HG02884 (cell line): ENCODE measurements at regions not wholly inside any gene's neighbourhood (a gene's known extent, or its start where the extent isn't known, plus 50 kb on each side); places are given as distances from the start of the nearest gene placed in this dataset.

Experiments used
- ATAC-seq: cut with Tn5 transposase; IDR thresholded peaks from one replicate; pipeline ENCODE4 v1.9.1; 2021; ENCODE audit warnings: mild to moderate bottlenecking, moderate library complexity; ENCODE audit not compliant: unreplicated experiment

DNA sequence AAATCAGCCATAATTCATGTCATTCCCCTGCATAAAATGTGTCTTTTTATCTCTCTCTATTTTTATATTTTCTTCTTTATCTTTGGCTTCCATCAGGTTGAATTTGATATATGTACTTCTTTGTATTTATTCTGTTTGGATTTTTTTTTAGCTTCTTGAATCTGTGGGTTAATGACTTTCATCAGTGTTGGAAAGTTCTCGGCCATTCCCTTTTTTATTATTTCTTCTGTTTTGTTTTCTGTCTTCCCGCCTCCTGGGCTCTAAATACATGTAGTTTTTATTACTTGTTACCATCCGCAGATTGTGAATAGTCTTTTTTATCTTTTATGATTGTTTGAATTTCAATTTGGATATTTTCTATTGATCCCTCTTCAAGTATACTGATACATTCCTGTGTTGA, 637.5 kb downstream of the NPHP4 start:
- ATAC-seq, result no peak

DNA sequence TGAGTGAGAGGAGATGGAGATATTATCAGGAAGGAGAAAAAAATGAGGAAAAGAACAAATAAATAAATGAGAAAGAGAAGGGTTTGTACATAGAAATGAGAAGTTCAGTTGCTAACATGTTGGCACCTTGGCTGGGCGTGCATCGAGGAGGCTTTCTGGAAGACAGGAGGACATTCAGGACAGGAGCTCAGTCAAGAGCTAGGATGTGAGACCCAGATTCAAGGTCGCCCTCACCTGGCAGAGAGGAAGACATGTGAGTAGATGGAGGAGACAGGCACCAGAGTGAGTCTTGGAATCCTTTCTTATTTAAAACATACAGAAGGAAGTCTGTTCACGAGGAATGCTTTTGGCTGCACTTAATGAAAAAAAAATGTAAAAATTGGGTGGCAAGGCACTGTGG, 640.9 kb downstream of the NPHP4 start:
- ATAC-seq, result no peak

DNA sequence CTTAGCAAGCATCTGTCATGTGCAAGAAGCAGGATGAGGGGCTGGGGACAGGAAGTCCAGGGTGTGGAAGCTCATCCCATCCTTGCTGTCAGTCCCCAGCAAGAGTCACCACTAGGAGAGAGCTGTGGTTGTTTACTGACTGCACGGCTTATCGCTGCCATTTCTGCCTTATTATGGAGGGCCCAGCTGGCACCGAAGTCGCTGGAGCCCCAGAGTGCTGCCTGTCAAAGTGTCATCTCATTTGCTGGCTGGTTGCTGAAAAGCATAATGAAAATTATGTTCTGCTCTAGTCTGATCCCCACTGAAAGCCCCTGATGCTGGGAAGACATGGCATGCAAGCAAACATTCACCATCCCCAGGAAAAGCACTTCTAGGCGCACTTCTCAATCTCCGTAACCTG, 642.7 kb downstream of the NPHP4 start:
- ATAC-seq, result no peak

DNA sequence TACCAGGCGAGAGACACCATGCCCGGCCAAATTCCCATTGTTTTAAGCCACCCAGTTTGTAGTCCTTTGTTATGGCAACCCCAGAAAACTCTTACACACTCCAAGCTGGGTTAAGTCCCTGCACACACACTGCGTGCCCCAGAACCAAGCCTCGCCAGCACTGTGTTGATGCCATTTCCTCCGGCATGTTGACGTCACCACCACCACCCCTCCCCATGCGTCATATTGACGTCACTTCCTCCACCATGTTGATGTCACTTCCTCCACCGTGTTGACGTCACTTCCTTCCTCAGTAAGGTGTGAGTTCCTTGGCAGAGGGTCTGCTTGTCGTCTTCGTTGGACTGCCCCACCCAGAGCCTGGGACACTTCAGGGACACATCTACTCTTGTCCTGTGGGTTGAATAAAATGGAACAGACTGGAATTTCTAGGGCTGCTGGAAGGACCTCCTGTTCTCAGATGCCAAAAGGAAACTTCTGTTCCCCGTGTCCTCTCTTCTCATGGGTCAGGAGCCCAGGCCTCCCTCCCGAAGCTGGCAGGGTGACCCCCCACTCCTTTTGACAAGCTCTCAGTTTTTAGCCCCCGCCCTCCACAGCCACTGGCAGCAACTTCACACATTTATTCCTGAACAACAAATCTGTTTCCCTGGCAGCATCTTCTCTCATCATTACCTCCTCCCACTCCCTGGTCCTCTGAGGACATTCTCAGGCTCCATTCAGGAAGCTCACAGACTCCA, 643.3 kb downstream of the NPHP4 start:
- ATAC-seq, result no peak

DNA sequence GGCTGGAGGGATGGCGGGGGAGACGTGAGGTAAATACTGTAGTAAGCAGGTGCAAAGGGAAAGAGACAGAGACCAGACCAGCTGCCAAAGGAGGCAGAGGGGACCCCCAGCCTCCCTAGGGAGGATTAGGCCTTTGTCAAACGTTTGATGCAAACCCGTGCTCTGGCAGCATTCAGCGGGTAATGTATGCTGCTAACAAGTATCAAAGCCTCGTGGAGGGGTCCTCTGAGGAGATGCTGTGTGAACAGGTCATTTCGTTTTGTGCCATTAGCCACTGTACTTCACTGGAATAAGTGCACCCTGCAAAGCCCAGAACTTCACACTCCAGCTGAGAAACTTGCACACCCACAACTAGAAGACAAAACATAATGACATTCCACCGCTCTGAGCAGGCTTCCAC, 644.5 kb downstream of the NPHP4 start:
- no peak for ATAC-seq

DNA sequence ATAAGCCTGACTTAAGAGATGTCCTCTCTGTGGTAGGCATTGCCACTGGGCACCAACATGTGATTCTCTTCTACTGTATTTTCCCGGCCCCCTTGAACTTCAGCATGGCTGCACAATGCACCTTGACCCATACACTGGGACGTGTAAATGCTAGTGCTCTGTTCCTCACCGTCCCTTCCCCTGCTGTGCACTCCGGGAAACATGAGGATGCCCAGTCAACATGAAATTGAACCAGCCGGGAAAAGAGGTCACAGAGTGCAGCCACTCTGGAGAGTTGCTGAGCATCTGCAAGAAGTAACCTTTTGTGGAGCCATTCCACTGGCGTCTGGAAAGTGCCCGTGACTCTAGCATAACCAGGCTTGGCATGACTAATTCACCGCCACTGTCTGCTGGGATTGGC, 646.7 kb downstream of the NPHP4 start:
- no peak for ATAC-seq

DNA sequence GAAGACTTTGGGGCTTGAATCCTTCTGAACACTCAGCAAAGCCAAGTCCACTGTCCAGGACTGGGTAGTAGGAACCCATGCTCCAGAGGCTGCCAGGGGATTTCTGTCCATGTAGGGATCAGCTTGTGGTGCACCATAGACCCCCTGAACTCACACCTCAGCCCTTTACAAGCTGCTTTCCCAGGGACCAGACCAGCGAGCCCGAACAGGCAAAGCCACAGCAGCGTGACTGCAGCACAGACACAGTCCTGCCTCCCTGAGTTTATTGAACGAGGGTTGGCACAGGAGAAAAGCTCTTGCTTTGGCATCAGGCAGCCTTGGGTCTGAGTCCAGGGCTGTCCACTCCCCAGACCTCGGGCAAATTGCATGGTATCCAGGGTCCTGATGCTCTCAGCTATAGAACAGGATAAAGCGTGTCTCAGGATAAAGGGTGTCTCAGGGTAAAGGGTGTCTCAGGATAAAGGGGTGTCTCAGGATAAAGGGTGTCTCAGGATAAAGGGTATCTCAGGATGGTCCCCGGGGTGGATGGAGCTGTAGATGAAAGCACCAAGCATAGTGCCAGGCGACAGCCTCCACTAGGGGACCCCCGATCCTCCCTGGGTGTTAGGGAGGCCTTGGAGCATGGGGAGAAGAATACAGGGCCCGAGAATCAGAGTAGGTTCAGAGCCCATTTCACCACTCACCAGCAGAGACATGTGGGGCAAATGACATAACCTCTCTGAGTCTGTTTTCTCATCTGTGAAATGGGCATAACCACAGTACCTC, 648.8 kb downstream of the NPHP4 start:
- no peak for ATAC-seq

DNA sequence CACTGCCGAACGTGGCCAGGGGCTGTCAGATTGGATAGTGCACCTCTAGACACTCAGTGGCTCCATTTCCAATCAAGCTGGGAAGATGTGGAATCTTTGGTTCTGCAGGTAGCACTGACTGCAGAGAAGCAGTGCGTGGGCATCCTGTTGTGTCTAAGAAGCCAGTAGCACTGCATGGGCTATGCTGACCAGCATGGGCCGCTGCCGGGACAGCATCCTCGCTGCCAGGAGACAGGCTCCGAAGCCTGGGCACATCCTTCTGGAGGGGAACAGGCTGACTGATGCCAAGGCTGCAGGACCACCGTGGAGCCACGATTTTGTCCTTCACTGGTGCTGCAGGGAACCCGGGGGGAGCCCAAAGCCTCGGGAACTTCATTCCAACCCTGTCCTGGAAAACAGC, 649.4 kb downstream of the NPHP4 start:
- no peak for ATAC-seq

DNA sequence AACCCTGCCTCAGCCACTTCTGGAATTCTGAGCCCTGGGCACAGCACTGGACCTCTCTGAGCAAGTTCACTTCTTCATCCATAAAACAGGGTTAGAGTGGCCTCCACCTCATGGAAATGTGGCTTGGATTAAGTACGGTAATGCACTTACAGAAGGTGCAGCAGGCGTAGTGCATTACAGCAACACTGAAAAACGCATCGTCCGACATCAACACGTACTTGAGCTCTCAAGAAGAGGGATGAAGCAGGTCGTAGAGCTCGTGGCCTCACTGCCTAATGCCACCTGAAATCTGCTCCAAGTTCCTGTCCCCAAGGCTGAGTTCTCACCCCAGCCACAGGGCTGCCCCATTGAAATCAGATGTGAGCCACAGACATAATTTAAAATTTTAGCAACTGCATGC, 650.1 kb downstream of the NPHP4 start:
- ATAC-seq, result no peak

DNA sequence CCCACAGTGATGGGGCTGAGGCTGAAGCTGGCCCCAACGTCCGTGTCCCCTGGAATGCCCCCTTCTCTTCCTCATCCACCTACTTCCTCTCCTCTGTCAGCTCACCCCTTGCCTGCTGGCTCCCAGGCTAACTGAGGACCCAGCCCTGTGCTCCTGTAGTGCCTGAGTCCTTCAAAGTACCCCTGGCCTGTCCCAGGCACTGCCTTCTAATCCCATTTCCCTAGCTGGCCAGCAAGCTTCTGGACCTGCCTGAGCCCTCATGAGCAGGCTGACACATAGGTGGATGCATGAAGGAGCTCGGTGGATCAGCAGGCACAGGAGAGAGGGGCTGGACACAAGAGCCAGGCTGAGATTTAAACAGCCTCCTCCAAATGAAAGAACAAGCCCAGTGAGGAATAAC, 650.8 kb downstream of the NPHP4 start:
- no peak for ATAC-seq

DNA sequence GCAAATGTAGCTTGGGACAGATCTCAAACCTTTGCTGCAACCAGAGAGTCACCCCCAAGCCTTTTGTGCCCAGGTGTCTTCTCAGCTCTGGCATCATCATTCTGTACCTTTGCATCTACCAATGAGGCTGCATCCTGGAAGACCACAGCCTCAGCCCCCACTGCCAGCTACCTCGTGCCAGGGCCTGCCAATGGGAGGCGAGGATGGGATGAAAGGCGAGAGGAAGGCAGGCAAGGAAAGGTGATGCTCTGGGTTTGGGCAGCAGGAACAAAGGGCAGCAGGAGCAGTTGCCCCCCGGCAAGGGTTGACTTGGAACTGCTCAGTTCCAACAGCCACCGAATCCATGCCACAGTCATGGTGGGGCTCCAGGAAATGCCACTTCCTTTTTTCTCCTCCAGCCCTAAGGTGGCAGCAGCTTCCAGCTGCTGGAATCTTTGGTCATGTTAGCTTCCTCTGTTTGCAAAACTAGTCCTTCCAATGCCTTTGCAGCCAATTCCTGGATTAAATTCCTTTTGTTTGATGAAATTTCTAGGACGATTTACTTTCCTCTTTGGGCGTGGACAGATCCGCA, 651.6 kb downstream of the NPHP4 start:
- no peak for ATAC-seq

DNA sequence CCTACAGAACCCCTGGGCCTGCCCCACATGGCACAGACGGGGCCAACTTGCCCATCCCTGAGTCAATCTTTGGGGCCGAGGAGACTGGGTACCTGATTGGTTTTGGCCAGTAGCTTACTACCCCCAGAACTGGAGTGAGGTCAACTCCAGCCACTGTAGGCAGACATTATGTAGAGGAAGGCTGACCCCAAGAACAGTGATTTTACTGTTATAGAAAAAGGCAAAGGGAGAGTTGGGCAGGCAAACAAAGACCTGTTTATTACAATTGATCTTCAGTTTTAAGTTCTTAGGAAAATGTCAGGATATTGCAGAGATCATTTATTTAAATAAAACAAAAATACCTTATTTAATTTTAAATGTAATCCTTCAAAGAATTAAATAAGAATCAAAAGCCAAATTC, 653.8 kb downstream of the NPHP4 start:
- ATAC-seq, result no peak

DNA sequence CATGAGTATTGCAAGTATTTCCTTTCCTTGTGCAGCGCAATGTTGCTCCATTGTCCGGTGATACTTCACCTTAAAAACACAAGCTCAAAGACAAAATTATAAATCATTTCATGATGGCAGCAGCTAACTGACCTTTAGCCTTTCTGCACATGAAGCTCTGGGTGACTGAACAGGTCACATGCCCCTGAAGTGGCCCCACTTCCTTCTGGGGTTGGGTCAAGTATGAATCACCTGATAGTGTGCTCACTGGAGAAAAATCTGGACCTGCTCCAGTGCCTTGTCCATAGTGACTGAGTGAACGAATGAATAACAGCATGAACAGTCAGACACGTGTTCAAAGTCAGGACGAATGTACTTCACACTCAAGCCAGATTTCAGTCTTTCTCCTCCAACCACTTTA, 658.9 kb downstream of the NPHP4 start:
- no peak for ATAC-seq

DNA sequence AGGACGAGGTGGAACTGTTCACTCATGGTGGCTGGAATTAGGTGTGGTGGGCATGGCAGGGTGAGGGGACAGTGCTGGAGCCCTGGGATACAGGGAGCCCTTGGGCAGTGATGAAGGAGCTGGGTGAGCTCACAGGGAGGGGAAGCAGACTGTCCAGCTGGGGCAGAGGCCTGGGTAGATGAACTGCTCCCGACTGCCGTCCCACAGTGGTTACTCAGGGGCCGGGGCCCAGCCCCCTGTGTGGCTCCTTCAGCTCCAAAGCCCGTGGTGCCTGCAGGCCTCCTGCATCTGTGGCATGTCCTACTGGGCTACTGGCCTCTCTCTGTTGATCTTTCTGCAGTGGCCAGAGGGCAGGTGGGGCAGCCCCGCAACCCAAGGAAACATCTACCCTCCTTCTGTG, 661.1 kb downstream of the NPHP4 start:
- ATAC-seq, result no peak

DNA sequence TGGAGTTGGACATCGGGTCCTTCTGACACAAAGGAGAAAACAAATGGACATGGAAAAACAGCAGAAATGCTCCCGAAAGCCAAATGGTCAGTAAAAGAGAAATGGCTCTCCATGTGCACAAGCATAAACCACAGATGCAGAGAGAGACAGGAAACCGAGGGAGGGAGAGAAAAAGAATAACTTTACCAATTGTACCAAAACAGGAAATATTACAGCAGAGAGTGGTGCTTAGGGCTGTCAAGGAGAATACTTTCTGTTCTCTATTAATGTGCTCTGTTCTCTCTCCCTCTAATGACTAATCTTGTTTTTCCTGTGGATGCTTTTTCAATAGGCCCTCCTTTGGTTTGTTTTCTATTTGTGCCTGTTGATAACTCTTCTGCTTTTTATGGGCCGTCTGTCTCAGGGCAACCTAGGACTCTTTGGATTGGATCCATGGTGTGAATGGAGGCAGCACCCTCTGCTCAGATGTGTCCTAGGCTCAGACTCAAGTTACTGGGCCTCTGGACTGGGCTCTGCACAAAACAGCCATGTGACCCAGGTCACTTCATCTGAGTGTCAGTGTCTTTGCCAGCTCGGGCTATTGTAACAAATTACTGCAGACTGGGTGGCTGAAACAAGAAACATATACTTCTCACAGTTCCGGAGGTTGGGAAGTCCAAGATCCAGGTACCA, 663.0 kb downstream of the NPHP4 start:
- no peak for ATAC-seq

DNA sequence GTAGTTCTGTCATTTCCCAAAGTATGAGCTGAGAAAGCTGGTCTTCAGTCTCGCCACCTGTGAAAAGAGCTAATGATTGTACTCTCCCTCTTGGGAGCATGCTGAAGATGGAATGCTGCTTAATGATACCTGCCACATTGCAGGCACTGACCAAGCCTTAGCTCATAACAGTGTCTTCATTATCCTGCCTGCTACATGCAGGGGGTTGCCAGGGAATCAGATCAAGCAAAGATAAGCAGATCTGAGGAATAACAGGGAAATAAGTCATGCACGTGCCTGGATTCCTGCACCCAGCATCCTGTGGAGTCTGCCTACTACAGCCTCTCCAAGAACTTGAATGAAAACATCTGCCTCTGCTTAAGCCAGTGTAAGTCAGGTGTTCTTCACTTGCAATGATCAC, 667.3 kb downstream of the NPHP4 start:
- no peak for ATAC-seq

DNA sequence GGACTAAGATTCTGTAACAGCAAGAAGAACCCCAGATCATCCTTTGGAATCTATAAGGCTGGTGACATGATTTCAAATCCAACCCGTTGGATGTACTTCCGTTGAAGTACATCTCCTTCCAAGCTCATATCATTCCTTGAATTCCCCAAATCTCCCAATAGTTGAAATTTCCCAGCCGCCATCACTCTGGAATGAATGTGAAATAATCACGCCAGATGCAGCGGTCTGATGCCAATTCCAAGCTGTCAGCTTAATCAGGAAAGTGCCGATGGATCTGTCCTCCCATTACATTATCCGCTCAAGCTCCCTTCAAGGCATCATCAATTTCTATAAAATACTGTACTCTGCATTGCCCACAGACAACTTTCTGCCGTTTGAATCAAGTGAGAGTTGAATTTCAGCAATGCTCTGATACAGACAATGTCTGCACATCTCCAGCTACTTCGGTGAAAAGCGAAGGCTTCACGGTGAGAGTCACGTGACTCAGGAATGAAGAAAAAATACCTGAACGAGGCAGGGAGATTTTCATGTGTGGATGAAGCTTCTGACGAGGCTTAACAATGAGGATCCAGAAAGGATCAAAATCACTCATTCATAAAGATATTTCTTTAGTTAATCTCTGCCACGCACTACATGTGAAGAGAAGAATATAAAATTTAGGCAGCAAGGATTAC, 663.9 kb downstream of the AJAP1 start:
- ATAC-seq, result no peak

DNA sequence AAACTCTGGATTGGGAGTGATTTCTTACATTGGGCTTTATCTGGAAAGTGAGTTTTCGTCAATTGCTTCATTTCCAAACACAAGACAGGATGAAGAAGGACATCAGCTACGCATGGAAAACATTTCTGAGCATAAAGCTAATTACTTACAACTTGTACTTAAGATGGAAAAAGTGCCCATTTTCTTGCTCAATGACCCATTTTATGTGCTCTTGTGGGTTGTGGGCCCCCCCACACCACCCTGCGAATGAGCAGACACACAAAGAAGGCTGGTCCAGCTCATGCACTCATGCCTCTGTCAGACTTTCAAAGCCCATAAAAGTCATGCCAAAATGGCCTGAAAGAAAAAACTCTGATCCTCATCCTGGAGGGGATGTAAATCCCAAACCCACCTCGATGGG, 663.0 kb downstream of the AJAP1 start:
- no peak for ATAC-seq

DNA sequence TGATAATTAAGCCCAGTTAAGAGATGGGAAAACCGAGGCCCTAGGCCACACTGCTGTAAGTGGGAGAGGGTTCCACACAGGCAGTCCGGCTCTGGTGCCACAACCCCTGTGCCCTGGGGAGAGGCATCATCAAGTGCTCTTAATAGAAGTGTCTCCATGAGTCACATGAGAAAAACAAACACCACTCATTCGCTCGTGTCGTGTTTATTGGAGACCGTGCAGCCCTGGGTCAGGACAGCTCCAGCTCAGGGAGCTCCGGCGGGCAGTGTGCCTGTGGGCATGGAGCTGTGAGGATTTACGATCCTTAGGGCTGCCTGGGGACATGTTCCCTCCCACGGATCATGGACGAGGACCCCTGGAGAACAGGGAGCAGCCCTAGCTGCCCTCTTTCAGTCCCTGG, 658.5 kb downstream of the AJAP1 start:
- no peak for ATAC-seq

DNA sequence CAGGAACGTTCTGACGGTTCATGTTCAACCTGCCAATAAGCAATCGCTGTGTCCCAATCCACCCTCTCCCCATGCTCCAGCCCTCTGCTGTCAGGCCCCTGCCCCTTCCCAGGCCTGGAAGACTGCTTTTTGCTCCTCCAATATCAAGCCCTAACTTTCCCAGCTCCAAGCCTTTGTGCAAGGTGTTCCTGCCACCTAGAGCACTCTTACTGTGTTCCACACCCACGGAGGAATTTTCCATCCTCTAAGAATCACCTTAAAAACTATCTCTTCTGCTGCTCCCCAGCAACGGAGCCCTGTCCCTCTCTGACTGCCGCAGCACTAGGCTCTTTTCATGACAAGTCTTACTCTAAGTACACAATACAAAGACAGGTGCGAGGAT, 657.9 kb downstream of the AJAP1 start:
- ATAC-seq, result no peak

DNA sequence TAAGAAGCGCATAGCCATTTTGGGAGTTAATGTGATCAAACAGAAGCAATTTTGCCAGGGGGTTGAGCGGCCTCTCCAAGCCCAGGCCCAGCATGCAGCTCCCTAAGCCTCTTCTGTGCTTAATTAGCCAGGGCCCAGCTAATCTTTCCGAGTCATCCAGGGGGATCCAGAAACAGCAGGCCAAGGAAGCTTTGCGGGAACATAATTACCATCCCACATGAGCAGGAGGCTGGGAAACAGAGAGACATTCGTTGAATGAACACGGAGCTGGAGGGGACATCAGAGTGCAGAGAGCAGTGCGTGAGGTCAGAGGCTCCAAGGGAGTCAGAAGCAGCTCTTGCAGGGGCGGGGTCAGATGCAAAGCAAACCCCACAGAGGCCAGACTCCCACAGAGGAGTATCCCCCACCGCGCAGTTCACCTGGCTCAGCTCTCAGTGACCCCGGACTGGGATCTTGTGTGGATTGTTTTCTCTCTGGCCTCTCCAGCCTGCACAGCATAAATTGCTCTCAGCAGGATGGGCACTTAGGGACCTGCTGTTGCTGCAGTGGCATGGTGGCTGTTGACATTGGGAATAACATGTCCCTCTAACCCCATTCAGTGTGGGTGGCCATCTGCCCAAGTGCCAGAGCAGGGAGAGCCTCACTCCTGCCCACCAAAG, 657.4 kb downstream of the AJAP1 start:
- no peak for ATAC-seq
